CD14-positive monocyte (primary cell): ENCODE measurements at regions not wholly inside any gene's neighbourhood (a gene's known extent, or its start where the extent isn't known, plus 50 kb on each side); places are given as distances from the start of the nearest gene placed in this dataset.

Source experiments
- DNase-seq, 3 donors: peaks; one replicate each; pipeline ENCODE4 v3.0.0-alpha.2; 2011 to 2022
- H2AFZ ChIP-seq: 2 replicates; pipeline ENCODE4 v1.6.0; 2012; ENCODE audit warnings: mild to moderate bottlenecking, low read depth, low read length, inconsistent platforms; ENCODE audit not compliant: insufficient read depth, poor library complexity, severe bottlenecking
- H3K27ac ChIP-seq, 2 donors: 1 replicate in 1 of 2; 2 replicates in 1 of 2; pipeline ENCODE4 v1.5.1; 2012 to 2013; ENCODE audit warnings: low read length in 2 of 2, control low read depth in 1 of 2, inconsistent platforms in 1 of 2, low read depth in 1 of 2, mild to moderate bottlenecking in 1 of 2
- H3K27me3 ChIP-seq, 2 donors: one replicate each; pipeline versions ENCODE4 v1.6.0 to v1.6.1; 2011 to 2013; ENCODE audit warnings: low read length in 2 of 2; ENCODE audit not compliant: control insufficient read depth in 2 of 2, insufficient read depth in 2 of 2
- H3K36me3 ChIP-seq, 2 donors: replicated peaks in 1 of 2; 1 replicate in 1 of 2; 2 replicates in 1 of 2; pipeline versions ENCODE4 v1.5.1 to v1.6.1; 2012 to 2013; ENCODE audit warnings: low read length in 2 of 2, control low read depth in 1 of 2, inconsistent platforms in 1 of 2, mild to moderate bottlenecking in 1 of 2; ENCODE audit not compliant: insufficient read depth in 2 of 2, control insufficient read depth in 1 of 2
- H3K4me1 ChIP-seq, 2 donors: 1 replicate in 1 of 2; 2 replicates in 1 of 2; pipeline versions ENCODE4 v1.5.1 to v1.6.1; 2012 to 2013; ENCODE audit warnings: low read length in 2 of 2, control low read depth in 1 of 2, inconsistent platforms in 1 of 2, mild to moderate bottlenecking in 1 of 2, moderate library complexity in 1 of 2; ENCODE audit not compliant: insufficient read depth in 2 of 2, control insufficient read depth in 1 of 2
- H3K4me2 ChIP-seq: replicated peaks from 2 replicates; pipeline ENCODE3; 2012; ENCODE audit warnings: low read length, moderate library complexity, mild to moderate bottlenecking; ENCODE audit not compliant: poor library complexity, severe bottlenecking; ENCODE audit errors: extremely low read depth
- H3K4me3 ChIP-seq, 3 experiments: fragments of 200-600 bp in 1 of 3; sonication (generic) in 1 of 3; replicated peaks in 1 of 3; 1 replicate in 2 of 3; 2 replicates in 1 of 3; pipeline ENCODE4 v1.5.1; 2011 to 2013; ENCODE audit warnings: low read length in 3 of 3, mild to moderate bottlenecking in 3 of 3, control low read depth in 2 of 3, low read depth in 2 of 3, inconsistent platforms in 1 of 3, moderate library complexity in 1 of 3
- H3K79me2 ChIP-seq: 2 replicates; pipeline ENCODE4 v1.6.0; 2012; ENCODE audit warnings: mild to moderate bottlenecking, control low read depth, inconsistent platforms, low read length, moderate library complexity; ENCODE audit not compliant: insufficient read depth
- H3K9ac ChIP-seq: 2 replicates; pipeline ENCODE4 v1.6.0; 2017; ENCODE audit warnings: low read length, mild to moderate bottlenecking; ENCODE audit not compliant: insufficient read depth, poor library complexity, severe bottlenecking
- H3K9me3 ChIP-seq, 2 donors: replicated peaks in 1 of 2; 1 replicate in 1 of 2; 2 replicates in 1 of 2; pipeline versions ENCODE4 v1.5.1 to v1.6.1; 2012 to 2013; ENCODE audit warnings: low read length in 2 of 2, control low read depth in 1 of 2; ENCODE audit not compliant: control insufficient read depth in 1 of 2, insufficient read depth in 1 of 2
- H4K20me1 ChIP-seq: 2 replicates; pipeline ENCODE4 v1.6.0; 2012; ENCODE audit warnings: mild to moderate bottlenecking, low read length, control low read depth, moderate library complexity; ENCODE audit not compliant: insufficient read depth
- H3K27ac Mint-ChIP-seq, 7 donors: one replicate each; pipeline ENCODE4 v1.8.0; 2020; ENCODE audit warnings: mild to moderate bottlenecking in 7 of 7, mixed read lengths in 7 of 7, moderate library complexity in 6 of 7, inconsistent platforms in 2 of 7
- H3K27me3 Mint-ChIP-seq, 3 donors: one replicate each; pipeline ENCODE4 v1.8.0; 2021 to 2022; ENCODE audit warnings: low read depth in 3 of 3, mild to moderate bottlenecking in 3 of 3, mixed read lengths in 3 of 3, moderate library complexity in 3 of 3, inconsistent platforms in 1 of 3
- H3K36me3 Mint-ChIP-seq, 2 donors: one replicate each; pipeline ENCODE4 v1.8.0; 2020; ENCODE audit warnings: mixed read lengths in 2 of 2, inconsistent platforms in 1 of 2, mild to moderate bottlenecking in 1 of 2
- H3K4me1 Mint-ChIP-seq: one replicate; pipeline ENCODE4 v1.8.0; 2020; ENCODE audit warnings: mild to moderate bottlenecking, mixed read lengths
- H3K4me3 Mint-ChIP-seq, 2 donors: one replicate each; pipeline ENCODE4 v1.8.0; 2020; ENCODE audit warnings: mild to moderate bottlenecking in 2 of 2, mixed read lengths in 2 of 2, moderate library complexity in 1 of 2
- H3K9me3 Mint-ChIP-seq, 7 donors: one replicate each; pipeline ENCODE4 v1.8.0; 2020 to 2022; ENCODE audit warnings: mixed read lengths in 7 of 7, mild to moderate bottlenecking in 6 of 7, moderate library complexity in 6 of 7, inconsistent platforms in 2 of 7
- CTCF ChIP-seq: fragments of 200-600 bp; IDR thresholded peaks from one replicate; pipeline ENCODE4 v1.8.0; 2022; ENCODE audit warnings: antibody characterized with exemption, mild to moderate bottlenecking
- WGBS: methylation state at CpG from one replicate; pipeline ENCODE4 v1.1.5; 2013; ENCODE audit warnings: missing lambda C conversion rate; ENCODE audit not compliant: insufficient coverage; 5-methylcytosine and 5-hydroxymethylcytosine counted together
- intact Hi-C, 2 donors: fragments of 100-400 bp; cut with micrococcal nuclease; formaldehyde crosslinking; loops; one replicate each; pipeline versions ENCODE4 v1.15.0 to v1.15.1; 2023

DNA sequence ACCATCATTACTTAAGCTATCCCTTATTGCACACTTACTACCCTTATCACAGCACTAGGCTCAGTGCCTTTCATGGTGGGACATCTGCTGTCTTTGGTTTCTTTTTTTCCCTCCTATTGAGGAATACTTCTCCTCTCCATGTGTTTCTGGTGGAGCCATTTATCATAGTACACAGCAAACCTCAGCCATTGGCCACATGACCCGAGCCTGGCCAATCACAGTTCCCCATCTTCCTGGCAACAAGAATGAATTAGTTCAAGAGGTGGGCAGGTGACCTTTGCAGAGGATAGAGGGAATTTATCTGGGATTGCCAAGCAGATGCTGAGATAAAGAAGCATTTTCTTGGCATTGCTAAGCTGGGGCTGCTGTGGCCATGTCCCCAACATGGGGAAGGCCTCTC lies 101.1 kb upstream of the ZNF618 start:
- Histone ChIP-seq H4K20me1 (no peaks in the 10 kb centered on the region), H3K9ac (no peak overlapping the region), H3K4me2 (no peak overlapping the region), H3K27me3 (no peaks in the 10 kb centered on the region), H3K4me3 (no peak overlapping the region), H3K9me3 (peaks cover 0 to 16% of the 10 kb centered on the region in 2 donors), H3K79me2 (no peaks in the 10 kb centered on the region), H3K27ac (no peak overlapping the region), H2AFZ (no peak overlapping the region), H3K4me1 (peaks cover 0 to 4% of the 10 kb centered on the region in 2 donors), H3K36me3 (no peaks in the 10 kb centered on the region)
- H3K36me3 Mint-ChIP-seq: no peaks in the 10 kb centered on the region
- H3K9me3 Mint-ChIP-seq: peaks cover 0 to 13% (median 9%) of the 10 kb centered on the region in 7 donors
- no peak overlapping the region for H3K4me3 Mint-ChIP-seq
- H3K4me1 Mint-ChIP-seq: peaks cover 4% of the 10 kb centered on the region
- intact Hi-C loops: no loop called here
- H3K27me3 Mint-ChIP-seq: peaks cover 2 to 4% (median 4%) of the 10 kb centered on the region in 3 donors
- peak overlapping the region in 1 of 7 donors; percentile 8 for H3K27ac Mint-ChIP-seq
- DNase-seq: no peak
- TF ChIP-seq CTCF: no peak
- WGBS: no CpG with 5 or more reads among the region's 1 CpG

DNA sequence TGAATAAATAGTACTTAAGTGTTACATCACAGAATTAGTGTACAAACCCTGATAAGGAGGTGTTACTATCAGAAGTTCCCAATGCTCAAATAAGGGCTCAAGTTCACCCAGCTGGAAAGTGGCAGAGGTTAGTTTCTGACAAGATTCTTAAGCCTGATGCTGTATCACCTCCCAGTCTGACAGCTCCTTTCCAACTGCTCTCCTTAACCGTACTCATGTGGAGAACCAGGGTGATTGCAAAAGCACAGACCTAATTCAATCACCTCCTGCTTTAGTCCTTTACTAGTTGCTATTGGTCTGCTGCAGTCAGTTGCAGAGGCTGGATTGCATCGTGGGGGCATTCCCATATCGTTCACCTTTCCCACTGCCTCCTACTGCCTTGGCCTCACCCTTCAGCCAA lies 100.4 kb upstream of the ZNF618 start:
- intact Hi-C loops: no loop called here

More for the DNA sequence above, 100.4 kb upstream of the ZNF618 start:
- WGBS: 75% methylated on average over 3 of the region's 3 CpGs
- H3K4me1 ChIP-seq: peaks cover 0 to 4% of the 10 kb centered on the region in 2 donors
- no peaks in the 10 kb centered on the region for H3K36me3 Mint-ChIP-seq
- H3K4me2 ChIP-seq: no peak overlapping the region
- TF ChIP-seq CTCF: no peak
- no peaks in the 10 kb centered on the region for H3K27me3 ChIP-seq
- DNase-seq: no peak
- H3K4me1 Mint-ChIP-seq: peaks cover 4% of the 10 kb centered on the region
- H3K9me3 Mint-ChIP-seq: peaks cover 0 to 13% (median 9%) of the 10 kb centered on the region in 7 donors
- H3K27ac ChIP-seq: no peak overlapping the region
- no peaks in the 10 kb centered on the region for H4K20me1 ChIP-seq
- no peak overlapping the region for H3K4me3 Mint-ChIP-seq
- H3K4me3 ChIP-seq: no peak overlapping the region
- no peak overlapping the region for H3K27ac Mint-ChIP-seq
- H3K27me3 Mint-ChIP-seq: peaks cover 2 to 4% (median 4%) of the 10 kb centered on the region in 3 donors
- peaks cover 0 to 16% of the 10 kb centered on the region in 2 donors for H3K9me3 ChIP-seq
- no peak overlapping the region for H3K9ac ChIP-seq
- no peaks in the 10 kb centered on the region for H3K36me3 ChIP-seq
- no peaks in the 10 kb centered on the region for H3K79me2 ChIP-seq
- no peak overlapping the region for H2AFZ ChIP-seq
